ENCODE measurements at regions not wholly inside any gene's neighbourhood (a gene's known extent, or its start where the extent isn't known, plus 50 kb on each side); places are given as distances from the start of the nearest gene placed in this dataset.

GRCh38 chr3:177595530-177596188 is 398.4 kb upstream of the TBL1XR1 start:
- no peak for TF ChIP-seq TAF1 (IDR thresholded peaks at IDR 0.05; ENCODE audit: low read depth, low read length)
- no peak for TF ChIP-seq POU2F2 (IDR thresholded peaks at IDR 0.05; ENCODE audit: low read depth, low read length)

Data from GM12891 (cell line).